NB4 (cell line): ENCODE measurements at regions not wholly inside any gene's neighbourhood (a gene's known extent, or its start where the extent isn't known, plus 50 kb on each side); places are given as distances from the start of the nearest gene placed in this dataset.

Source experiments
- DNase-seq: peaks from one replicate; pipeline ENCODE4 v3.0.0; 2010; ENCODE audit warnings: low read depth
- H3K4me3 ChIP-seq: one replicate; pipeline ENCODE4 v1.5.1; 2011; ENCODE audit warnings: mild to moderate bottlenecking, low read depth, low read length, moderate library complexity
- MYC ChIP-seq: IDR thresholded peaks from 2 replicates; pipeline ENCODE4 v1.6.1; 2011; ENCODE audit warnings: low read depth, low read length
- POLR2A ChIP-seq: IDR thresholded peaks from 2 replicates; pipeline ENCODE4 v1.6.1; 2011; ENCODE audit warnings: mild to moderate bottlenecking; ENCODE audit not compliant: insufficient read length; ENCODE audit errors: extremely low read depth
- TF ChIP-seq, protein P1 (sequence below): IDR thresholded peaks from 2 replicates; pipeline ENCODE4 v1.6.1; 2011; ENCODE audit warnings: low read depth, low read length
- TF ChIP-seq, protein P2 (sequence below): IDR thresholded peaks from one replicate; pipeline ENCODE4 v1.5.1; 2012; ENCODE audit warnings: low read depth, low read length

DNA sequence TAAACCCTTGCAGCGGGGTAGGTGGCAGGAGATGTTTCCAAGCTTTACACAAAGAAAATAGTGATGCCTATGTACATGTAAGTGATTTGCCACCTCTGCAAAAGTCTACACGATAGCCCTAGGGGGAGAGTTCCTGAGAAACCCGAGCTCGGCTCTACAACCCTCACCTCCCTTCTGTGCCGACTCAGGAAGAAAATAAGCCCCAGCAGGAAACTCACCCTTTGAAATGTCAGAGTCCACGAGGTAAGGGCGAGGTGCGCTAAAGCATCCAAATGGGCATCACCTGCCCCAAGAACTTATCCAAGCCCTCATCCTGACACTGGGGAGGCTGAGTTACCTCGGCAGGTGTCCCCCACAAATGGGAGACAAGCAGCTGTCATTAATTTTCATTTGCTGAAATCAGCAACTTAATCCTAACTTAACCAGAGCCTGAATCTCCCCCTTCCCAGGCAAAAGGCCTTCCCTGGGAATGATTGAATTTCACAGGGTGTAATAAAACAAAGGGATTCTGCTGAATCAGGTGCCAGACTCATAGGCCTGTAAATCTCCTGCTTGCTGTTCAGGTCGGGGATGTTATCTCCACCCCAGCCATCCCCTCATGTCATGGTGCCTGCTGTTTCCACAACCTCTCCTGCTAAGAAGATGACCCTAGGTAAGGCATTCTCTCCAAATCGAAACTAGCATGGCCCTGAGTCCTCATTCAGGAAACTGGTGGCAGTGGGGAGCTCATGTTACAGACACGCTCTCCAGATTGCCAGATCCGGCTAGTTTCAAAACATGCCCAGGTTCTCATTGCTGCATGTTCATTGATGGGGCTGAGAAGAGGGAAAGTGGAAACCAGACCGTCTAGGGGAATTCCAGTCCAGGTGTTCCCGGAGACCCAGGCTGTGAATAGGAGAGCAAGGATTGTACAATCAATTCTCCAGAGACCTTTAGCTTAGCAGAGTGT lies 105.3 kb upstream of the KIRREL3 start:
- no peak for TF ChIP-seq POLR2A
- TF ChIP-seq MYC: no peak
- TF ChIP-seq, protein P1, sequence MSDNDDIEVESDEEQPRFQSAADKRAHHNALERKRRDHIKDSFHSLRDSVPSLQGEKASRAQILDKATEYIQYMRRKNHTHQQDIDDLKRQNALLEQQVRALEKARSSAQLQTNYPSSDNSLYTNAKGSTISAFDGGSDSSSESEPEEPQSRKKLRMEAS: no peak
- TF ChIP-seq, protein P2, sequence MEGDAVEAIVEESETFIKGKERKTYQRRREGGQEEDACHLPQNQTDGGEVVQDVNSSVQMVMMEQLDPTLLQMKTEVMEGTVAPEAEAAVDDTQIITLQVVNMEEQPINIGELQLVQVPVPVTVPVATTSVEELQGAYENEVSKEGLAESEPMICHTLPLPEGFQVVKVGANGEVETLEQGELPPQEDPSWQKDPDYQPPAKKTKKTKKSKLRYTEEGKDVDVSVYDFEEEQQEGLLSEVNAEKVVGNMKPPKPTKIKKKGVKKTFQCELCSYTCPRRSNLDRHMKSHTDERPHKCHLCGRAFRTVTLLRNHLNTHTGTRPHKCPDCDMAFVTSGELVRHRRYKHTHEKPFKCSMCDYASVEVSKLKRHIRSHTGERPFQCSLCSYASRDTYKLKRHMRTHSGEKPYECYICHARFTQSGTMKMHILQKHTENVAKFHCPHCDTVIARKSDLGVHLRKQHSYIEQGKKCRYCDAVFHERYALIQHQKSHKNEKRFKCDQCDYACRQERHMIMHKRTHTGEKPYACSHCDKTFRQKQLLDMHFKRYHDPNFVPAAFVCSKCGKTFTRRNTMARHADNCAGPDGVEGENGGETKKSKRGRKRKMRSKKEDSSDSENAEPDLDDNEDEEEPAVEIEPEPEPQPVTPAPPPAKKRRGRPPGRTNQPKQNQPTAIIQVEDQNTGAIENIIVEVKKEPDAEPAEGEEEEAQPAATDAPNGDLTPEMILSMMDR: no peak
- no peak overlapping the region for H3K4me3 ChIP-seq
- no peak for DNase-seq

DNA sequence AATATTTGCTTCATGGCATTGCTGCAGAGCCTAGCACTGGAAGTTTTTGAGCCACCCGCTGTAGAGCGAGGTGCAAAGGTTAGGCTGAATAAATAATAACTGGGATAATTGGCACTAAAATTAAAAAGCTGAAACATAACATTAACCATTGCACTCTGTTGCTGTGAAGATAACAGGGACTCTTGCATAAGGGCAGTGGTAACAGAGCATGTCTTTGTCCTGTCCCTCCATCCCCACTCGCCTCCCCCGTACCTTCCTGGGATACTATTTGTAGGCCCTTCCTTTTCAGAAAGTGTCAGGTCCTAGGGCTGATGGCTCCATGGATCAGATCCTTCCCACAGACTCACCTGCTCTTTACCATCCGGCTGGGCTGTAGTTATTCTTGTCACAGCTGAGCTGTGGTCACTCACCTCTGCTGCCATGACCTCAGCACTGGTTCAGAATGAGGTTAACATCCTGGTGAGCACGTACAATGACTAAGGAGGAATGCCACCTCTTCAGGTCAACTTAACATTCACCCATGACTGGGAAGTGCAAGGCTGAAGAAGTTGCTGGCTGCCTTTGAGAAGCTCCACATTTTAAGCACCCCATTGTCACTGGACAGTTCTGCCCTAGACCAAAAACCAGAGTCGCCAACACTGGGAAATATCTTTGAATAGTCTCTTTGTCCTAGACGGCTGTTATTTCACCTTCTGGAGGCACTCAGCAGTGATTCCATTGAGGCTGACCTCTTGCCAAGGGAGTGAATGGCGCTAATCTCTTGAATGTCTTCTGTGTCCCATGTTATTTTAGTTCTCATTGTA lies 103.2 kb upstream of the KIRREL3 start:
- TF ChIP-seq, protein P2: no peak
- TF ChIP-seq MYC (no peak), POLR2A (no peak)
- TF ChIP-seq, protein P1: no peak
- no peak for DNase-seq
- H3K4me3 ChIP-seq: no peak overlapping the region

DNA sequence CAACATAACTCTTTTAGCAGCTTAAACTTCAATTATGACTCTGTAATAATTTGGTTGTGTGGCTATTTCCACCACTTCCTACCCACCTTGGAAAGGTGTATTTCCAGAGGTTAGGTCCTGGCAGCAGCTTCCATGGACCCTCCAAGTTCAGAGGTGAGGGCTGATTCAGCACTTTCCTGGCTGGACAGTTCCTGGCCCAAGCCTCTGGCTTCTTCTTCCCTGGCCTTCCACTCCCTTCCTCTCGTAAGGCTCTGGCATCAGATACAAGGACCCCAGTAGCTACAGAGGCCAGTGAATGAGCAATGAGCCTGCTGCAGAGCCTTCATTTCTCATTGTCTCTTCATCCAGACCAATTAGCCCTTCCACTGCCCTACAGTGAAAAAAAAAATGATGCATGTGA lies 98.1 kb upstream of the KIRREL3 start:
- DNase-seq: no peak
- no peak overlapping the region for H3K4me3 ChIP-seq
- TF ChIP-seq, protein P2: no peak
- TF ChIP-seq, protein P1: no peak
- TF ChIP-seq MYC: no peak
- no peak for TF ChIP-seq POLR2A

DNA sequence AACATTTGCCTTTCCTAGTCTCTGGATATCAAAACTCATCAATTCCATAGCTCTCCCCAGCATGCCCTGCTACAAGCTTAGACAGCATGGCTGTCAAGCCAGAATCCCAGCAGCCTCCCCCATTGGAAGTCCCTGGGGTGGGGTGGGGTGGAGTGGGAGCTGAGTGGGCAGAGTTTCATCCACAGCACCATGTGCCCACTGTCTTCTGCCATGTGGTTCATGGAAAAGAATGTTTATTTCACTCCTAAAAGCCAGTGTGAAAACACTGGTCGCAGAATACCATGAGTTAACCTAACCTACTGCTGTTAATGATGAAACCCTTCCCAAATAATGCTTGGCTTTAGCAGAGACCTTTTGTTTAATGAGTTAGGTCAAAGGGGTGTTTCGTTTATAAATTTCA lies 80.2 kb upstream of the KIRREL3 start:
- H3K4me3 ChIP-seq: no peak overlapping the region
- DNase-seq: no peak
- TF ChIP-seq POLR2A (no peak), MYC (no peak)
- TF ChIP-seq, protein P1: no peak
- TF ChIP-seq, protein P2: no peak

DNA sequence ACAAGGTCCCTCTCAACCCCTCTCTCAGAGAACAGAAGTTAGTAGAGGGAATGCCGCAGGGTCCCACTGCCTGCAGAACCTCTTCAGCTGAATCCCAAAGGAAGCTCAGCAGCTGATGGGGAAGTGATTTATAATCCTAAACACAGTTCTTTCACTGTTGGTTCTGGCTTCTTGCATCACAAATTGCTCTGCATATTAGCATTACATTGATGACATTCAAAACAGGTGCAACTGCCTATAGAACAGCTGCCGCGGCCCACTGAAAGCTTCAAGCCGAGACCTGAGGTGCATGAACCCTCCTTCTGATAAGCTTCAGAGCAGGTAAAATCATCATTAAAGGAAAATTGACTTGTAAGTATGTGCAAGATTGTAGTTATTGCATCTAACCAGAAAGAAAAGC lies 75.2 kb upstream of the KIRREL3 start:
- TF ChIP-seq, protein P2: no peak
- TF ChIP-seq MYC: no peak
- TF ChIP-seq, protein P1: no peak
- no peak for TF ChIP-seq POLR2A
- no peak for DNase-seq
- H3K4me3 ChIP-seq: no peak overlapping the region
